ENCODE measurements at regions not wholly inside any gene's neighbourhood (a gene's known extent, or its start where the extent isn't known, plus 50 kb on each side); places are given as distances from the start of the nearest gene placed in this dataset.
"Not testable (repeated sequence)": the region's sequence is repeated elsewhere in the genome, so short reads cannot be mapped to it uniquely, and the experiment has no call there.

GRCh38 chr2:84221102-84221501, 238.0 kb downstream of the SUCLG1 start:
- not testable (repeated sequence) for TF ChIP-seq CTCF, POLR2A (IDR thresholded peaks at IDR 0.05)

Measured in testis (tissue), 2 donors.